ENCODE measurements at regions not wholly inside any gene's neighbourhood (a gene's known extent, or its start where the extent isn't known, plus 50 kb on each side); places are given as distances from the start of the nearest gene placed in this dataset.

DNA sequence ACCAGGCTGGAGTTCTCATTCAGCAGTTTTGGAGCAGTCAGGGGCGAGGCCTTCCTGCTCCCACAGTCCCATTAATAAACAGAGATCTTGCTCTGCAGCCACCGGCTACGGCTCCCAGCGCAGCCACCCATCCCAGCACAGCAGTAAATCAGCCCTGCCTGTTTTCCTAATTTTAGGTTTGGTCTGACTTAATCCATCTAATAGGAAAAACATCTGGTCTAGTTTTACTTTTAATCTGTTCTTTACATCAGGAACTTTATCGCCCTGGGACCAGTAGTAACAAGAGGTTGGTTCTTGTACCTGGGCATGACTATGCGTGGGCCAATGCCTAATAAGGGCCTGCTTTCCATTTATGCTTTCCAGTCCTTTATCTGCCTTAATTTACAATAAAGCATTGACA, 264.0 kb upstream of the DPH6 start:
- H3K27ac Mint-ChIP-seq = no peak overlapping the region

DNA sequence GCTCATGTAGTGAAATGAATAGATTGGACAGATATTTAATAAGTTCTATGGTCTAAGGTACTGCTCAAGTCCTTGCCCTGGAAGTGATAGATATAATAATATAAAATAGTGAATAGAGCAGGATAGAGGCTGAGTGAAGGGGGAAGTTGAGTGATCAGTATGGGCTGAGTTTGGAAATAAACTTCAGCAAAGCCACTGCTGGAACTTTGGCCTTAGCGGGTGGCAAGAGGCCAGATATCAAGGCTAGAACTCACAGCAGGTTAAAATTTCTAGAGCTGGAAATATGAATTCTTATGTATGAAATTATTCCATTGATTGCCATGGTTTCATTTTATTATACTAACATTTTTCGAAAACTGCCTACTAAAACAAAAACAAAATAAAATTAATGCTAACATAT, 267.6 kb upstream of the DPH6 start:
- DNase-seq = no peak
- TF ChIP-seq CTCF (IDR thresholded peaks at IDR 0.05) = no peak

More for the DNA sequence above, 264.0 kb upstream of the DPH6 start:
- H3K4me3 Mint-ChIP-seq = no peak overlapping the region
- no peaks in the 10 kb centered on the region for H3K27me3 Mint-ChIP-seq (ENCODE audit: low read depth, poor library complexity)
- peak; percentile 11 for DNase-seq
- H3K36me3 Mint-ChIP-seq (ENCODE audit: low read depth) = no peaks in the 10 kb centered on the region
- H3K9me3 Mint-ChIP-seq = no peaks in the 10 kb centered on the region
- TF ChIP-seq CTCF (IDR thresholded peaks at IDR 0.05) = no peak
- H3K4me1 Mint-ChIP-seq = peaks cover 29% of the 10 kb centered on the region

GRCh38 chr15:35818846-35819245, 272.9 kb upstream of the DPH6 start:
- H3K4me1 Mint-ChIP-seq = peaks cover 8% of the 10 kb centered on the region
- no peak overlapping the region for H3K4me3 Mint-ChIP-seq
- no peak for TF ChIP-seq CTCF (IDR thresholded peaks at IDR 0.05)
- no peaks in the 10 kb centered on the region for H3K9me3 Mint-ChIP-seq
- peaks cover 3% of the 10 kb centered on the region for H3K27me3 Mint-ChIP-seq (ENCODE audit: low read depth, poor library complexity)
- H3K27ac Mint-ChIP-seq = no peak overlapping the region
- H3K36me3 Mint-ChIP-seq (ENCODE audit: low read depth) = no peaks in the 10 kb centered on the region
- DNase-seq = no peak

More for the DNA sequence above, 267.6 kb upstream of the DPH6 start:
- no peak overlapping the region for H3K27ac Mint-ChIP-seq
- peaks cover 23% of the 10 kb centered on the region for H3K4me1 Mint-ChIP-seq
- H3K9me3 Mint-ChIP-seq = no peaks in the 10 kb centered on the region
- H3K36me3 Mint-ChIP-seq (ENCODE audit: low read depth) = no peaks in the 10 kb centered on the region
- no peaks in the 10 kb centered on the region for H3K27me3 Mint-ChIP-seq (ENCODE audit: low read depth, poor library complexity)
- no peak overlapping the region for H3K4me3 Mint-ChIP-seq

GRCh38 chr15:35822153-35822552, 276.2 kb upstream of the DPH6 start:
- no peak for DNase-seq
- Mint-ChIP-seq H3K4me3 (no peak overlapping the region), H3K9me3 (no peaks in the 10 kb centered on the region), H3K27ac (no peak overlapping the region), H3K27me3 (ENCODE audit: low read depth, poor library complexity) (peaks cover 7% of the 10 kb centered on the region), H3K36me3 (ENCODE audit: low read depth) (no peaks in the 10 kb centered on the region), H3K4me1 (peaks cover 8% of the 10 kb centered on the region)
- TF ChIP-seq CTCF (IDR thresholded peaks at IDR 0.05) = no peak

- no peak overlapping the region for H3K27ac Mint-ChIP-seq
- H3K4me3 Mint-ChIP-seq = no peak overlapping the region
- no peak for DNase-seq
Measured at GRCh38 chr15:35827141-35827540, 281.2 kb upstream of the DPH6 start.

More at GRCh38 chr15:35827141-35827540, 281.2 kb upstream of the DPH6 start:
- no peak for TF ChIP-seq CTCF (IDR thresholded peaks at IDR 0.05)
- Mint-ChIP-seq H3K9me3 (no peaks in the 10 kb centered on the region), H3K36me3 (ENCODE audit: low read depth) (no peaks in the 10 kb centered on the region), H3K4me1 (peaks cover 5% of the 10 kb centered on the region), H3K27me3 (ENCODE audit: low read depth, poor library complexity) (peaks cover 7% of the 10 kb centered on the region)
